GM18526 (cell line): ENCODE measurements at regions not wholly inside any gene's neighbourhood (a gene's known extent, or its start where the extent isn't known, plus 50 kb on each side); places are given as distances from the start of the nearest gene placed in this dataset.

Experiments used
- POLR2A ChIP-seq: IDR thresholded peaks from 3 replicates; pipeline ENCODE4 v1.6.1; 2011; ENCODE audit not compliant: insufficient read length; ENCODE audit errors: extremely low read depth

DNA sequence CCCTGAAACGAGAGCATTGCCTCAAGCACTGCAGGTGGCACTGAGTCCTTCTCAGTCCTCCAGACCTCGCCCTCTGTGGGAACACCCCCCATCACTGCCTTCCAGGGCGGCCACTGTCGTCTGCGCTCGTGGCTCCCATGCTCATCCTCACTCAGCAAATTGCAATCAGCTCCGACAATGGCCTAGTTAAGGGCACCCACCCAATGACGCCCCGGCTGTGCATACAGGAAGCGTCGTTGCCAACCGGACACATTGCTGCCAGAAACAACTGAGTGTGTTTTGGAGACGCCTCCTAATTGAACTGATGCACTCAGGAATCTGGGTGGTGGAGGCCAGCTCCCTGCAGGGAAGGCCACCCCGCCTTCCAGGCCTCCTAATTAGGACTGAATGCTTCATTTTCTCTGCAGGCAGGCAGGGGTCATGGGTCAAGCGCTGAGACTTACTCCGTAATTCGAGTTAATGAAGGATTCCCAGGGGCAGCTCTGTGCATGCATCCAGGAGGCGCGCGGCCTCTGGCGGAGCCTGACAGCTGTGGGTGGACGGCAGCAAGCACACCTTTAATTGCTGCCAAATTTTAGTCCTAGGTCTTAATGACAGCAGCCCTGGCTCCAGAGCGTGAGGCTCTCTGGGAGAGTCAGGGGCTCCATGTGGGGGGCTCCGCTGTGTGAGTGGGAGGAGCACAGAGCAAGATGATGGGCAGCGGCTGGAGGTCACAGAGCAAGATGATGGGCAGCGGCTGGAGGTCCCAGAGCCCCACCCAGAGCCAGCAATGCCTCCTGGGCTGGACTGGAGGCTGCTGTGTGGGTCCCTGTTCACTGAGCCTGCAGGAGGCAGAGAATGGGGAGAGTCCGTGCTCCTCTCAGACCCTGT, 199.0 kb downstream of the BRD1 start:
- no peak for TF ChIP-seq POLR2A

DNA sequence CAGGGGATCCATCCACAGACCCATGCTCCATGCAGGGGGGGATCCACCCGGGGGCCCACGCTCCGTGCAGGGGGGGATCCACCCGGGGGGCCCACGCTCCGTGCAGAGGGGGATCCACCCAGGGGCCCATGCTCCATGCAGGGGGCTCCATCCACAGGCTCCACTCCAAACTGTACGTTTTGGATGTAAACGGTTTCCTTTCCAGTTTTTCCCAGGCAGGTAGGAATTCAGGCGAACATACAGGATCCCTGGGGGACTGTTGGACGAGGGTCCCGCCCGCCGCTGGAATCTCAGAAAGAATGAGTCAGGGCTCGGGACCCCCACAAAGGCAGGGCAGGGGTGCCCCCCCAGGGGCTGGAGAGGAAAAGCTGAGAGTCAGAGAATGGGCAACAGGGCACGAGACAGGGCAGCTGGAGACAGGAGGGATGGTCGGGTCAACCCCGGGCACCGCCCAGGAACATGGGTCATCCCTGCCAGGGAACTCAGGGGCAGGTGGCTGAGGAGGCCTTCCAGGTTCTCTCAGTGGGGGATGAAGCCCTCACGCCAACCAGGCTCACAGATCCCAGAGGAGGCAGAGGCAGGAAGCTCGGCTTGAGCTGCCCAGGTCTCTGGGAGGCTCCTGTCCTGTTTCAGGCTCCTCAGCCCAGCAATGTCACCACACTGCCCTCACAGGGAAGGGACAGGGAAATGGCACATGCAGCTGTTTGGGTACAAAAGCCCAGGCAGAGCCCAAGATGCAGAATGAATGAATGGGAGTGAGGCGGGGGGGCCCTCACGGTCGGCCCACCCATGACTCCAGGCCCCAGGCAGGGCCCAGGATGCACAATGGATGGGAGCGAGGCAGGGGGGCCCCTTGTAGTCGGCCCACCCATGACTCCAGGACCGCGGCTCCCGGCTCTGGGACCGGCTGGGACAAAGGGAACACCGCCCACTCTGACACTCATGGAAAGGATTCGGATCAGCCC, 200.2 kb downstream of the BRD1 start:
- no peak for TF ChIP-seq POLR2A

DNA sequence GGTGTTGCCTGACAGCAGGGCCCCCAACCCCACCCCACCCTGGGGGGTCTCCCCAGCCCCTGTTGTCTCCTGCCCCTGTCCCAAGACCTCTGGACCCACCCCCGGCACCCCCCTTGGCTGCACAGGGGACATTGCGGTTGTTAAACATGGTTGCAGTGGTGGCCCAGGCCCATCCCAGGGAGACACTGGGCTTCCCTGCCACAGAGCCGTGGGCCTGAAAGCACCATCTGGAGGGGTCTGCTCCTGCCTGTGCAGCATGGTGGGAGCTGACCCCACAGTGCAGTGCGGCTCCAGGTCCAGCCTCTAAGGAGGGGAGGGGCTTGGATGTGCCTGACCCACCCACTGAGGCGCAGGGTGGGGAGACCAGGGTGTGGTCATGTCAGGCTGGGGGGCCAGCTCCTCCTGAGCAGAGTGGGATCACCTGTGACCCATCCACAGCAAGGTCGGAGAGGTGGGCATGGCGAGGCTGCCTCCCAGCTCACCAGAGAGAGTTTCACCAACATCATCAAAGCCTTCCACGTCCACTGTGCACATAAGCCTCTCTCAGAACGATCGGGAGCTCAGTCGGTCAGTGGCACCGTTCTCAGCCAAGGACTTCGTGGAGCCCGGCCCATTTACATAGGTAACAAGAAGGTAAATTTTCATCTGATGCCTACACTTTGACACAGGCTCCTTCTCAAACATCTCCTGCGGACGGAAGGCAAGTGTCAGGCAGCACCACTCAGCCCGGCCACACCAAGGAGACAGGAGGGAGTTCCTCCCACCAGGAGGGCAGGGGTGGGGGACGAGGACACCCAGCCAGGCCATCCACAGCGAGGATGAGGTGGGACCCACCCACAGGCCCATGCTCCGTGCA, 201.1 kb downstream of the BRD1 start:
- TF ChIP-seq POLR2A: no peak

DNA sequence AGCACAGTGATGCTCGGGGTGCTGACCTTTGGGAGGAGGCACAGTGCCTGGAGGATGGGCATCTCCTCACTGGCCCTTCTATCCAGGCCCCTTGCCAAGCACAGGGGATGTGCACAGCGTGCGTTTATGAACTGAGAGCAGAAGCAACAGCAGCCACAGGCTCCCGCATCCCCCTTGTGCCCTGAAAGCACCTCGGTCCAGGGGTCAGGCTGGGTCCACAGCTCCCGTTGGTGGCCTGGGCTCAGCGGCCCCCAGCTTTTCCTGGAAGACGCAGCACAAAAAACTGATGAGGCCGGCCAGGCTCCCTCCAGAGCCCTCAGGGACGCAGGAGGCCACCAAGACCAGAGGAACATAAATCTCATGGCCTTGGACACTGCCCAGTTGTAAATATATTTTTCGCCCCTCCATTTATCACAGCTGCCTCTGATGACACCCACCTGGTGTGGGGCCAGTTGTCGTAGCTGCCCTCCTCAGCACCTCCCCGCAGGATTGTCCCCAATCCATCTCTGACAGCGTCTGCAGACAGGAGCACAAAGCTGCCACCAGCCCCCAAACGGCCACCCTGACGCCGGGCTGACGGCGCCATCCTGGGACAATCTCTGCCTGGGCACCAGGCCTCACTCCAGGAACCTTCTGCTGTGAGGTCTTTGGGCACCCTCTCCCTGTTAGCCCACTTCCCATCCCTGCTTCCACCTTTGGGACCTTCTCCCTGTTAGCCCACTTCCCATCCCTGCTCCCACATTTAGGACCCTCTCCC, 203.1 kb downstream of the BRD1 start:
- TF ChIP-seq POLR2A: no peak

DNA sequence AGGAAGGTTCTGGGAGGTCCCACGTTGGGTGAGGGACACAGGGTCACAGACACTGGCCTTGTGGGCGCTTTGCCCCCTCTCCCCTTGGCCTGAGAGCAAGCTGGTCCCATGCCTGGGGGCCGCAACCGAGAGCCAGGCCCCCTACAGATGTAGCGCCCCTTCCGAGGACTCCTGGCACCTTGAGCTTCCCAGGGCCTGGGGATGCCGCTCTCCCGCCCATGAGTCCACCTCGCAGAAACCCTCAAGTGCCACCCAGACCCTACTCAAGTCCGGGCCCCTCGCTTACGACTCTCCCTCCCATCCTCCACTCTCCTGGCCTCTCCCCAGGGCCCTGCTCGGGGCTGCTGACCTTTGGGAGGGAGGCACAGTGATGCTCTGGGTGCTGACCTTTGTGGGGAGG, 204.0 kb downstream of the BRD1 start:
- TF ChIP-seq POLR2A: no peak

DNA sequence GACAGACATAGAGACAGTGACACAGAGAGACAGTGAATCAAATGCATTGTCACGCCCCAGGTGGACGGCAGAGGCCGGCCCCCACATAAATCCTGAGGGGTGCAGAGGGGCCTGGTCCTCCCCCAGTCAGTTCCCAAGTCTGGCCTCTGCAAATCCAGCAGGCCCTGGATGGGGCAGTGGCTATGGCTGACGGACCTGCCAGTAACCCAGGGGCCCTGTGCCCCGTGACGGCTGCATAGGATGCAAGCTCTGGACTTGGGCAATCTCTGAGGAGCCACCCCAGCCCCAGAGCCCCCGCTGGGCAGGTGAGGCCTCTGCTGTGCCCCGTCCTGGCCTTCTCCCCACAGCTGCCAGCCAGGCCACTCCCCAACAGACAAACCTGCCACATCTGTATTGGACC, 204.5 kb downstream of the BRD1 start:
- TF ChIP-seq POLR2A: no peak

DNA sequence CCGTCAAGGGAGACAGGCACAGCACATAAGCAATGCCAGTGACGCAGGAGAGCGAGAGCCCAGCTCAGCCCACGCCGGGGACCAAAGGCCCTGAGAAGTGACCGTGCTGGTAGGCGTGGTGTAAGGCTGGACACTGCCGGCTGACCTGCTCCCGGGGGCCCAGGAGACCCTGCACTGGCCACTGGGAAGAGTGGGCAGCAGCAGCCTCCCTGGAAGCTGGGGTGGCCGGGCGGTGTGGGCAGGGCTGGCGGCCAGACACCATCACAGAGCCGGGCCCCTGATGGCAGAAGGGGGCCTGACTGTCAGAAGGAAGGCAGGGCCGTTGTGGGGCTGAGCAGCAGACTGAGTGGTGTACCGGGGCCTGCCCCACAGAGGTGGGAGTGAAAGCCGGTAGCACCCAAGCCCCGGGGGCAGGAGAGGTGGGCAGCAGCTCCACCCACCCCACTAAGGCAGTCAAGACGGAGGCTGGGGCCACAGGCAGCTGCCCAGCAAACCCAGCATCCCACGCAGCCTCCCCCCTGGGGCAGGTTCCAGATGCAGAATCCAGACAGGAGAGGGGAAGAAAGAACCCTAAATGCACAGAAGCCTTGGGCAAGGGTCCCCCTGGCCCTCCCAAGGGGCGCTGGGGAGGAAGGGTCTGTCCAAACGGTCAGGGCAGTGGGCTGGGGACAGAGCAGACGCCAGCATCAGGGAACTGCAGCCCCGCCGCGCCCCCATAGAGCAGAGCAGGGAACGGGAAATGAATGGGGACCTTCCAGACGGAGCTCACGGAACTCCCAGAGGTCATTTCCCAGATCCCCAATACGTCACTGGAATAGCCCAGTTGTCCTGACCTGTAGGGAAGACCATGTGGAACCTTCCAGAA, 205.2 kb downstream of the BRD1 start:
- no peak for TF ChIP-seq POLR2A

DNA sequence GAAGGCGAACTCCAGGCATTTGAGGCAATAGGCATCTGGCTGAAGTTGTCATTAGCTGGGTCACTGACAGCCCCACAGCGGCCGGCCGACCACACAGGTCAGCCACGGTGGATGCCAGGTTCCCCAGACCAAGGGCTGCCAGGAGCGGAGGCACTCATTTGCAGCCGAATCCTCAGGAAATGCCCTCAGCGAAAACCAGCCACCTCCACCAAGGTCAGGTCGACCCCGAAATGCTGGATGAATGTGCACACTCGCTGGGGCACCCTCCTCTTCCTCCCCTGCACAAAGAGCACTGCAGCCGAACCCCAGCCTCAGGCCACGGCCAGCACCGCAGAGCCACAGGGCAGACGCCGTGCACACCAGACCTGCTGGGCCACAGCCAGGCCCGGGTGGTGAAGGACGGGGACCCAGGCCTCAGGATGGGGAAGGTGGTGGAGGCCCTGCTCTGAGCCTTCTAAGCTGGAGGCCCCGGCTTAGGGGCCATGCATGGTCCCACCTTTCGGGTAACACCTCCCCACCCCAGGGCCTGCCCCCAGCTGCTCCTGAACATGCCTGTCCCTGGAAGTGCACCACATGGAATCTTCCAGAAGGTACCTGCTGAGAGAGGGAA, 206.0 kb downstream of the BRD1 start:
- no peak for TF ChIP-seq POLR2A

DNA sequence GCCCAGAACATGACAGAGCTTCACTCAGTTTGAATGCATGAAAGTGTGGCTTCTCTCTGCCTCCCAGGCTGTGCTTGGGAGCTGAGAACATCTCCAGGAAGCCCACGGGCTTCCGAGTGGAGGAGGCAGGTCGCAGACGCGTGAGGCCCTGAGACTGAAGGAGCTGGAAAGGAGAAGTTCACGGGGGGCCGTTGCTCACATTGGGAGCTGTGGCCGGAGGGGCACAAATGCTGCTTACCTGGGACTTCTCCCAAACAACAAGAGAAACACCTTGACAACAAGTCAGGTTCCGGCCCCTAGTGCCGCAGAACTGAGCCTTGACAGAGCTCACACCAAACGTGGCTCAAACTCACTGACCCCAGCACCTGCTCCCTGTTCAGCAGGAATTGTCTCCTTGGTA, 207.0 kb downstream of the BRD1 start:
- no peak for TF ChIP-seq POLR2A

DNA sequence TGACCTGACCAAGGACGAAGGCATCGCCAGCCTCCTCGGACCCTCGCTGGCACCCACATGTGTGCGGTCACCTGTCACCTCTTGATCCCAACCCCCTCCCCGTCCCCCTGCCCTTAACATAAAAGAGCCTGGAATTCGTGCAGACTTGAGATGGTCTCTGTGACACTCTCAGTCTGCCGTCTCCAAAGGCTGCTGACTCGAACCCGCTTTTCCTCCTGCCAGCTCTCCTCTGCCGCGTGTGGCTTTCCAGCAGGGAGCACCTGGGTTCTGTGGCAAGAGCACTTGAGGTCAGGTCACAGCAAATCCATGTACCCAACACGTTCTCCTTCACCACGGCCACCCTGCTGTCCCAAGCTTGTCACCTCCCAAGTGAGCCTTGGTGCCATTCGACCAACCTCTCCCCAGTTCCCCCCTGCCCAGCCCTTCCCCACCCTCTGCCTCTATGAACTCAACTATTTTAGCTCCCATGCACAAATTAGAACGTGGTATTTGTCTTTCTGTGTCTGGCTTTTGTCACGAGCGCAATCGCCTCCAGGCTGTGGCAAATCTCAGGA, 207.6 kb downstream of the BRD1 start:
- no peak for TF ChIP-seq POLR2A

DNA sequence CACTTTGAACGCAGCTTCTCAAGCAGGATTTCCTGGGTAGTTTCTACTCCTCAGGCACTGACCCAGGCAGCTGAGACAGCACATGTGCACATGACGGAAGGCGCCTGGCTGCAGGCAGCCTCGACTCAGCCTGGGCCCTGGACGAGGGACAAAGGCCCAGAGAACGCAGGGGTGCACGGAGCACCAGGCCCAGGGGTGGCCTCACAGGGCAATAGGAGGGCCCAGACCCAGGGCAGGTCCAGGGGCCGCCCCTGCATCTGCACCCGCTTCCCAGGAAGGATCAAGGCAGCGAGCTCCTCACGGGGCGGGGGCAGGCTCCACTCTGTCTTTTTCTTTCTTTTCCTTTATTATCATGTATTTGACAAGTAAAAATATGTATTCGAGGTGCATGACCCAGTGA, 208.4 kb downstream of the BRD1 start:
- TF ChIP-seq POLR2A: no peak

DNA sequence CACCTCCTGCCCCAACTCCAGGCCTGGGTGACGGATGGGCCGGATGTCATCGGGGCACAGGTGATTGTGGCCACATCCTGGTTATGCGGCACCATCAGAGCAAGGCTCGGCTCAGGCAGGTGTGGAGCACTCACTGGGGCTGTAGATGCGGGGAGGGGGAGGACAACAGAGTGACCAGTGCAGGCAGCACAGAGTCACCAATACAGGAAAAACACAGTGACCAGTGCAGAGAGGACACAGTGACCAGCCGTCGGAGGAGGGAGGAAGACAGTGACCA, 209.1 kb downstream of the BRD1 start:
- TF ChIP-seq POLR2A: no peak
